ENCODE measurements at regions not wholly inside any gene's neighbourhood (a gene's known extent, or its start where the extent isn't known, plus 50 kb on each side); places are given as distances from the start of the nearest gene placed in this dataset.

GRCh38 chr2:41078341-41078740 is 626.5 kb upstream of the SLC8A1 start:
- TF ChIP-seq, protein P1, sequence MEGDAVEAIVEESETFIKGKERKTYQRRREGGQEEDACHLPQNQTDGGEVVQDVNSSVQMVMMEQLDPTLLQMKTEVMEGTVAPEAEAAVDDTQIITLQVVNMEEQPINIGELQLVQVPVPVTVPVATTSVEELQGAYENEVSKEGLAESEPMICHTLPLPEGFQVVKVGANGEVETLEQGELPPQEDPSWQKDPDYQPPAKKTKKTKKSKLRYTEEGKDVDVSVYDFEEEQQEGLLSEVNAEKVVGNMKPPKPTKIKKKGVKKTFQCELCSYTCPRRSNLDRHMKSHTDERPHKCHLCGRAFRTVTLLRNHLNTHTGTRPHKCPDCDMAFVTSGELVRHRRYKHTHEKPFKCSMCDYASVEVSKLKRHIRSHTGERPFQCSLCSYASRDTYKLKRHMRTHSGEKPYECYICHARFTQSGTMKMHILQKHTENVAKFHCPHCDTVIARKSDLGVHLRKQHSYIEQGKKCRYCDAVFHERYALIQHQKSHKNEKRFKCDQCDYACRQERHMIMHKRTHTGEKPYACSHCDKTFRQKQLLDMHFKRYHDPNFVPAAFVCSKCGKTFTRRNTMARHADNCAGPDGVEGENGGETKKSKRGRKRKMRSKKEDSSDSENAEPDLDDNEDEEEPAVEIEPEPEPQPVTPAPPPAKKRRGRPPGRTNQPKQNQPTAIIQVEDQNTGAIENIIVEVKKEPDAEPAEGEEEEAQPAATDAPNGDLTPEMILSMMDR (conservative IDR thresholded peaks at IDR 0.05 in 1 of 2, IDR thresholded peaks at IDR 0.05 in 1 of 2; ENCODE audit: low read depth in 1 of 2, low read length in 2 of 2): no peak
- TF ChIP-seq EZH2 (IDR thresholded peaks at IDR 0.05; ENCODE audit: low read length, missing control alignments): no peak

Measured in fibroblast of lung (primary cell).